ENCODE measurements at regions not wholly inside any gene's neighbourhood (a gene's known extent, or its start where the extent isn't known, plus 50 kb on each side); places are given as distances from the start of the nearest gene placed in this dataset.

DNA sequence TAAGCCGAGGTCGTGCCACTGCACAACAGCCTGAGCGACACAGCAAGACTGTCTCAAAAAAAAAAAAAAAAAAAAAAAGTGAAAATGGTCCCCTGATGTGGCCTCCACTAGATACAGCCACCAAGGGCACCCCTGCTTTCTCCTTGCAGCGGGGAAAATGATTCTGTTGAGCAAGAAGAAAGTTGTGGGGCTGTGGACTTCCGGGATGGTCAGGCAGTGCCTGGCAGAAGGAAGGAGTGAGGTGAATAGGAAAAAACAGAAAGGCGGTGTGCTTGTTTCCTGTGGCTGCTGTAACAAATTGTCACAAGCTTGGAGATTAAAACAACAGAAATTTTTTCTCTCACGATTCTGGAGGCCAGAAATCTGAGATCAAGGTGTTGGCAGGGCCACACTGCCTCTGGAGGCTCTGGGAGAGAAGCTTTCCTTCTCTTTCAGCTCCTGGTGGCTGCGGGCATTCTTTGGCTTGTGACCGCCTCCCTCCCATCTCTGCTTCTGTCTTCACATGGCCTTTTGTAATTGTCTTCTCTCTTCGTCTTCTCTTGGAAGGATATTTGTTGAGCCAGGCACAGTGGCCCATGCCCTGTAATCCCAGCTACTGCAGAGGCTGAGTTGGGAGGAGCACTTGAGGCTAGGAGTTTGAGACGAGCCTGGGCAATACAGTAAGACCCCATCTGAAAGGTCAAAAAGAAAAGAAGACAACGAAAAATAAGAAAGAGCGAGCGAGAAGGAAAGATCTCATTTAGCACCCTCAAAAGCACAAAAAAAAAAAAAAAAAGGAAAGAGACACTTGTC is 116.6 kb upstream of the MED13L start:
- Histone ChIP-seq H3K9me3 (replicated peaks in 1 of 3) (peaks cover 0 to 7% (median 7%) of the 10 kb centered on the region in 3 donors), H3K4me3 (no peak overlapping the region), H3K27me3 (no peaks in the 10 kb centered on the region), H3K27ac (no peak overlapping the region), H3K4me1 (replicated peaks in 1 of 2) (peaks cover 0 to 11% of the 10 kb centered on the region in 2 donors), H3K36me3 (replicated peaks in 1 of 2) (no peaks in the 10 kb centered on the region)
- WGBS, 4 donors = 81 to 89% (median 88%) methylated on average over 14 of the region's 14 CpGs
- TF ChIP-seq POLR2A (IDR thresholded peaks at IDR 0.05) = no peak
- TF ChIP-seq, protein P1, sequence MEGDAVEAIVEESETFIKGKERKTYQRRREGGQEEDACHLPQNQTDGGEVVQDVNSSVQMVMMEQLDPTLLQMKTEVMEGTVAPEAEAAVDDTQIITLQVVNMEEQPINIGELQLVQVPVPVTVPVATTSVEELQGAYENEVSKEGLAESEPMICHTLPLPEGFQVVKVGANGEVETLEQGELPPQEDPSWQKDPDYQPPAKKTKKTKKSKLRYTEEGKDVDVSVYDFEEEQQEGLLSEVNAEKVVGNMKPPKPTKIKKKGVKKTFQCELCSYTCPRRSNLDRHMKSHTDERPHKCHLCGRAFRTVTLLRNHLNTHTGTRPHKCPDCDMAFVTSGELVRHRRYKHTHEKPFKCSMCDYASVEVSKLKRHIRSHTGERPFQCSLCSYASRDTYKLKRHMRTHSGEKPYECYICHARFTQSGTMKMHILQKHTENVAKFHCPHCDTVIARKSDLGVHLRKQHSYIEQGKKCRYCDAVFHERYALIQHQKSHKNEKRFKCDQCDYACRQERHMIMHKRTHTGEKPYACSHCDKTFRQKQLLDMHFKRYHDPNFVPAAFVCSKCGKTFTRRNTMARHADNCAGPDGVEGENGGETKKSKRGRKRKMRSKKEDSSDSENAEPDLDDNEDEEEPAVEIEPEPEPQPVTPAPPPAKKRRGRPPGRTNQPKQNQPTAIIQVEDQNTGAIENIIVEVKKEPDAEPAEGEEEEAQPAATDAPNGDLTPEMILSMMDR (IDR thresholded peaks at IDR 0.05) = no peak
- DNase-seq = no peak
- intact Hi-C loops (cut with DNase I) = no loop called here

- Histone ChIP-seq H3K4me1 (replicated peaks in 1 of 2) (peaks cover 0 to 3% of the 10 kb centered on the region in 2 donors), H3K4me3 (no peak overlapping the region), H3K27ac (no peak overlapping the region), H3K36me3 (replicated peaks in 1 of 2) (no peaks in the 10 kb centered on the region), H3K9me3 (replicated peaks in 1 of 3) (peaks cover 0 to 7% (median 7%) of the 10 kb centered on the region in 3 donors), H3K27me3 (no peaks in the 10 kb centered on the region)
- WGBS, 4 donors = 0 to 28% (median 0%) methylated on average over 1 of the region's 1 CpG
- intact Hi-C loops (cut with DNase I) = no loop called here
- DNase-seq = no peak
- TF ChIP-seq, protein P1 (IDR thresholded peaks at IDR 0.05) = no peak
- no peak for TF ChIP-seq POLR2A (IDR thresholded peaks at IDR 0.05)
Observed at GRCh38 chr12:116395396-116395795, 117.9 kb upstream of the MED13L start.

DNA sequence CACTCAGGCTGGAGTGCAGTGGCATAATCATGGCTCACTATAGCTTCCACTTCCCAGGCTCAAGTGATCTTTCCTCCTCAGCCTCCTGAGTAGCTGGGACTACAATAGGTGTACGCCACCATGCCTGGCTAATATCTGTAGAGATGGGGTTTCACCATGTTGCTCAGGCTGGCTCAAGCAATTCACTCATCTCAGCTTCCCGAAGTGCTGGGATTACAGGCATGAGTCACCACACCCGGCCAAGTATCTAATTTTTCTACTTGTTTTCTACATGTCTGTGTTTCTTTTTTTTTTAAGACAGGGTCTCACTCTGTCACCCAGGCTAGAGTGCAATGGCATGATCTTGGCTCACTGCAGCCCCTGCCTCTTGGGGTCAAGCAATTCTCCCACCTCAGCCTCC is 119.7 kb upstream of the MED13L start:
- no peak overlapping the region for H3K4me3 ChIP-seq
- peaks cover 0 to 7% (median 7%) of the 10 kb centered on the region in 3 donors for H3K9me3 ChIP-seq (replicated peaks in 1 of 3)
- no peaks in the 10 kb centered on the region for H3K27me3 ChIP-seq
- WGBS, 4 donors = 48 to 70% (median 63%) methylated on average over 3 of the region's 3 CpGs
- TF ChIP-seq, protein P1 (IDR thresholded peaks at IDR 0.05) = no peak
- no peak for TF ChIP-seq POLR2A (IDR thresholded peaks at IDR 0.05)
- intact Hi-C loops (cut with DNase I) = no loop called here
- H3K36me3 ChIP-seq (replicated peaks in 1 of 2) = no peaks in the 10 kb centered on the region
- DNase-seq = no peak
- H3K27ac ChIP-seq = no peak overlapping the region
- H3K4me1 ChIP-seq (replicated peaks in 1 of 2) = no peaks in the 10 kb centered on the region

DNA sequence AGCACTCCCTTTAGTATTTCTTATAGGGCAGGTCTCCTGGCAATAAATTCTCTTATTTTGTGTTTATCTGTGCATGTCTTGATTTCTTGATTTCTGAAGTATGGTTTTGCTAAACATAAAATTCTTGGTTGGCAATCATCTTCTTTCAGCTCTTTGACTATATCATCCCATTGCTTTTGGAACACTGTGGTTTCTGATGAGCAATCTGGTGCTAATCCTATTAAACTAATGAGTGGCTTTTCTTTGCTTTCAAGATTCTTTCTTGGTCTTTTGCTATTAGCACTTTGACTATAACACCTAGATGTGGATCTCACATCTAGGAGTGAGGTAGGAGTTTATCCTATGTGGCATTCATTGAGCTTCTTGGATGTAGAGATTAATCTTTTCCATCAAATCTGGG is 120.7 kb upstream of the MED13L start:
- peaks cover 0 to 7% (median 7%) of the 10 kb centered on the region in 3 donors for H3K9me3 ChIP-seq (replicated peaks in 1 of 3)
- no peak overlapping the region for H3K27ac ChIP-seq
- H3K36me3 ChIP-seq (replicated peaks in 1 of 2) = no peaks in the 10 kb centered on the region
- no peak for TF ChIP-seq POLR2A (IDR thresholded peaks at IDR 0.05)
- TF ChIP-seq, protein P1 (IDR thresholded peaks at IDR 0.05) = no peak
- DNase-seq = no peak
- no peaks in the 10 kb centered on the region for H3K4me1 ChIP-seq (replicated peaks in 1 of 2)
- H3K4me3 ChIP-seq = no peak overlapping the region
- no peaks in the 10 kb centered on the region for H3K27me3 ChIP-seq
- intact Hi-C loops (cut with DNase I) = no loop called here

Data from adrenal gland (tissue), 9 donors.